ENCODE measurements at regions not wholly inside any gene's neighbourhood (a gene's known extent, or its start where the extent isn't known, plus 50 kb on each side); places are given as distances from the start of the nearest gene placed in this dataset.

DNA sequence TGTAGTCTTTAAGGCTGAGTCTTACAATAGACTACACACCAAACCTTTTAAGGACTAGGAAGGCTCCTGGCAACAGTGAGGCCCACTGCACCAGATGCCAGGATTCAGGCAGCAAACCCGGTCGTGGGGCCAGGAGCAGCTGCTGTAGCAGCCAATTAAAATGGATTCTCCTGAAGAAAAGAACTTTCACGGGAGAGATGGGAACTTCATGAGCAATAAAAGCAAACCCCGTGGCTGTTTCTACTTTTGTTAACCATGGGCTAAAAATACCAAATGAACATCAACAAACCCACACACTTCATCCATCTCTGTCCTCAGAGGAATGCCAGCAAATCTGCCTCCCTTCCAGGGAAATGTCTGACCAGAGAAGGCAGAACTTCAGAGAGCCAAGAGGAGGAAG lies 101.4 kb downstream of the BTC start:
- peaks cover 2 to 12% of the 10 kb centered on the region in 2 donors for H3K4me1 ChIP-seq
- DNase-seq (ENCODE audit: low spot score in 2 of 2) = peak in 1 of 2 donors; percentile 81
- no peaks in the 10 kb centered on the region for H3K27me3 ChIP-seq
- H3K27ac ChIP-seq = peak overlapping the region; percentile 58 to 64
- no peaks in the 10 kb centered on the region for H3K36me3 ChIP-seq
- TF ChIP-seq, protein P1, sequence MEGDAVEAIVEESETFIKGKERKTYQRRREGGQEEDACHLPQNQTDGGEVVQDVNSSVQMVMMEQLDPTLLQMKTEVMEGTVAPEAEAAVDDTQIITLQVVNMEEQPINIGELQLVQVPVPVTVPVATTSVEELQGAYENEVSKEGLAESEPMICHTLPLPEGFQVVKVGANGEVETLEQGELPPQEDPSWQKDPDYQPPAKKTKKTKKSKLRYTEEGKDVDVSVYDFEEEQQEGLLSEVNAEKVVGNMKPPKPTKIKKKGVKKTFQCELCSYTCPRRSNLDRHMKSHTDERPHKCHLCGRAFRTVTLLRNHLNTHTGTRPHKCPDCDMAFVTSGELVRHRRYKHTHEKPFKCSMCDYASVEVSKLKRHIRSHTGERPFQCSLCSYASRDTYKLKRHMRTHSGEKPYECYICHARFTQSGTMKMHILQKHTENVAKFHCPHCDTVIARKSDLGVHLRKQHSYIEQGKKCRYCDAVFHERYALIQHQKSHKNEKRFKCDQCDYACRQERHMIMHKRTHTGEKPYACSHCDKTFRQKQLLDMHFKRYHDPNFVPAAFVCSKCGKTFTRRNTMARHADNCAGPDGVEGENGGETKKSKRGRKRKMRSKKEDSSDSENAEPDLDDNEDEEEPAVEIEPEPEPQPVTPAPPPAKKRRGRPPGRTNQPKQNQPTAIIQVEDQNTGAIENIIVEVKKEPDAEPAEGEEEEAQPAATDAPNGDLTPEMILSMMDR (IDR thresholded peaks at IDR 0.05) = no peak
- no peaks in the 10 kb centered on the region for H3K9me3 ChIP-seq
- H3K4me3 ChIP-seq = no peak overlapping the region
- intact Hi-C loops (cut with DNase I) = no loop called here
